Liver (tissue), 8 donors: ENCODE measurements at regions not wholly inside any gene's neighbourhood (a gene's known extent, or its start where the extent isn't known, plus 50 kb on each side); places are given as distances from the start of the nearest gene placed in this dataset.

Source experiments
- DNase-seq: peaks from one replicate; pipeline ENCODE4 v3.0.0-alpha.2; 2017; ENCODE audit warnings: low spot score
- H3K27ac ChIP-seq, 2 donors: one replicate each; pipeline ENCODE4 v1.7.0; 2013; ENCODE audit warnings: inconsistent platforms in 2 of 2, low read length in 2 of 2, control low read depth in 1 of 2, low read depth in 1 of 2, mild to moderate bottlenecking in 1 of 2
- H3K27me3 ChIP-seq, 4 donors: one replicate each; pipeline versions ENCODE4 v1.6.1 to v1.7.0; 2013; ENCODE audit warnings: low read length in 3 of 4, inconsistent platforms in 1 of 4, mild to moderate bottlenecking in 1 of 4, moderate library complexity in 1 of 4; ENCODE audit not compliant: control insufficient read depth in 4 of 4, insufficient read depth in 4 of 4
- H3K36me3 ChIP-seq, 4 donors: one replicate each; pipeline versions ENCODE4 v1.6.1 to v1.7.0; 2013; ENCODE audit warnings: low read length in 3 of 4, mild to moderate bottlenecking in 3 of 4, low read depth in 1 of 4, moderate library complexity in 1 of 4; ENCODE audit not compliant: control insufficient read depth in 4 of 4, insufficient read depth in 3 of 4
- H3K4me1 ChIP-seq, 4 donors: one replicate each; pipeline versions ENCODE4 v1.6.1 to v1.7.0; 2013; ENCODE audit warnings: low read length in 3 of 4, mild to moderate bottlenecking in 3 of 4, moderate library complexity in 1 of 4; ENCODE audit not compliant: control insufficient read depth in 4 of 4, insufficient read depth in 4 of 4
- H3K4me3 ChIP-seq, 3 donors: one replicate each; pipeline versions ENCODE4 v1.6.1 to v1.7.0; 2013; ENCODE audit warnings: low read length in 3 of 3, control low read depth in 1 of 3, low read depth in 1 of 3, mild to moderate bottlenecking in 1 of 3
- H3K9ac ChIP-seq, 2 donors: one replicate each; pipeline ENCODE4 v1.7.0; 2013; ENCODE audit warnings: low read length in 2 of 2, mild to moderate bottlenecking in 2 of 2, moderate library complexity in 2 of 2, control low read depth in 1 of 2, low read depth in 1 of 2
- H3K9me3 ChIP-seq, 4 donors: one replicate each; pipeline versions ENCODE4 v1.6.1 to v1.7.0; 2013; ENCODE audit warnings: low read length in 3 of 4; ENCODE audit not compliant: control insufficient read depth in 4 of 4
- EGR1 ChIP-seq, 2 donors: IDR thresholded peaks; 2 replicates each; pipeline ENCODE4 v1.6.1; 2016 to 2018; ENCODE audit warnings: antibody characterized with exemption in 2 of 2, low read depth in 2 of 2
- FOXA1 ChIP-seq: IDR thresholded peaks from 2 replicates; pipeline ENCODE4 v1.6.1; 2016; ENCODE audit warnings: antibody characterized with exemption
- FOXA2 ChIP-seq: IDR thresholded peaks from 2 replicates; pipeline ENCODE4 v1.6.1; 2016; ENCODE audit warnings: antibody characterized with exemption
- GABPA ChIP-seq, 2 donors: IDR thresholded peaks in 1 of 2; conservative IDR thresholded peaks in 1 of 2; 2 replicates each; pipeline ENCODE4 v1.6.1; 2016; ENCODE audit warnings: antibody characterized with exemption in 2 of 2, mild to moderate bottlenecking in 1 of 2, moderate library complexity in 1 of 2
- JUND ChIP-seq, 2 donors: IDR thresholded peaks; 2 replicates each; pipeline ENCODE4 v1.6.1; 2016; ENCODE audit warnings: antibody characterized with exemption in 2 of 2
- NR2F2 ChIP-seq: IDR thresholded peaks from 2 replicates; pipeline ENCODE4 v1.6.1; 2016; ENCODE audit warnings: antibody characterized with exemption
- RAD21 ChIP-seq, 2 donors: IDR thresholded peaks; 2 replicates each; pipeline ENCODE4 v1.6.1; 2016; ENCODE audit warnings: antibody characterized with exemption in 2 of 2, mild to moderate bottlenecking in 2 of 2
- RXRA ChIP-seq, 2 donors: IDR thresholded peaks; 2 replicates each; pipeline ENCODE4 v1.6.1; 2017 to 2018; ENCODE audit warnings: antibody characterized with exemption in 2 of 2, mild to moderate bottlenecking in 1 of 2
- SP1 ChIP-seq: IDR thresholded peaks from 2 replicates; pipeline ENCODE4 v1.6.1; 2018; ENCODE audit warnings: antibody characterized with exemption, mild to moderate bottlenecking
- TAF1 ChIP-seq: conservative IDR thresholded peaks from 2 replicates; pipeline ENCODE4 v1.6.1; 2016; ENCODE audit warnings: antibody characterized with exemption, mild to moderate bottlenecking
- WGBS: extraction: QIAGEN DNeasy Blood & Tissue Kit; methylation state at CpG from one replicate; pipeline ENCODE4 v1.1.7; 2013; 5-methylcytosine and 5-hydroxymethylcytosine counted together
- TF ChIP-seq, protein P1 (sequence below): IDR thresholded peaks from 2 replicates; pipeline ENCODE4 v1.6.1; 2016; ENCODE audit warnings: antibody characterized with exemption
- TF ChIP-seq, protein P2 (sequence below): fragments of 150-350 bp; IDR thresholded peaks from 2 replicates; pipeline ENCODE4 v1.5.1; 2017; ENCODE audit warnings: improper control_type of control experiment, low read depth, low read length; ENCODE audit not compliant: missing input control
- TF ChIP-seq, protein P3 (sequence below): IDR thresholded peaks from 2 replicates; pipeline ENCODE4 v1.6.1; 2016; ENCODE audit warnings: antibody characterized with exemption, mild to moderate bottlenecking
- TF ChIP-seq, protein P4 (sequence below): IDR thresholded peaks from 2 replicates; pipeline ENCODE4 v1.6.1; 2016; ENCODE audit warnings: antibody characterized with exemption
- donor health status: healthy.
- donor health status: healthy.
- donor health status: healthy.
- donor health status: healthy.
- donor health status: healthy.

DNA sequence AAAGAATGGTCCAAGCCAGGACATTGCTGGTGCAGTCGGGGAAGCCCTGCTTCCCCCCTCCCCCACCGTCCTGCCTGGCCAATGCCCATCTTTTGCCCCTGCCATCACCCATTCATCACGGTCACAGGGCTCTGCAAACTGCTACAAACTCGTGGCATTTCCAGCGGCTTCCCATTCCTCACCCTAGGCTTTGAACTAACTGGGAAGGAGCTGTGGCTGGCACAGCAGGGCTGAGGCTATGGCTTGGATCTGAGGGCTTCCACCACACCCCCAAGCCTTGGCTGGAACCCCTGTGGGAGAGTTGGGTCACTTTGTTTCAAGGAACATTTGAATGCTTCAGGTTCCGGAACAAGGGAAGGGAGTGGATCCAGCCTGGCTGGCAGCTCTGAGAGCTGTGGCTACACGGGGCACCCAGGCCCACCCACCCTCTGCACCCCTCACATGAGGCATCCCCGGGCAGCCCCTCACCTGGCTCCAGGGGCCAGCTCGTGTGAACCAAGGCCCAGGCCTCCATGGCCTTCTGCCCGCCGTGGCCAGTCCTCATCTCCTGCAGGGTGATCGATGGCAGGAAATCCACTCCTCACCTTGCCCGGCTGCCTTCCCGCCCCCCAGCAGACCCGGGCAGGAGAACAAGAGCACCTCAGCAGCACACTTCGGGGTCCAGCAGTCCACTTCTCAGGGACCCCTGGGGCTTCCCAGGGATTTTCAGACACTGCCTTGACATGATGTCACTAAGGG, 58.8 kb upstream of the OTOS start:
- TF ChIP-seq, protein P1, sequence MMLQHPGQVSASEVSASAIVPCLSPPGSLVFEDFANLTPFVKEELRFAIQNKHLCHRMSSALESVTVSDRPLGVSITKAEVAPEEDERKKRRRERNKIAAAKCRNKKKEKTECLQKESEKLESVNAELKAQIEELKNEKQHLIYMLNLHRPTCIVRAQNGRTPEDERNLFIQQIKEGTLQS = no peak
- TF ChIP-seq RAD21 (IDR thresholded peaks at IDR 0.05) = no peak
- no peak for TF ChIP-seq FOXA2
- no peak for TF ChIP-seq SP1
- no peak for TF ChIP-seq JUND (IDR thresholded peaks at IDR 0.05)
- TF ChIP-seq FOXA1 = no peak
- no peak for TF ChIP-seq GABPA (IDR thresholded peaks at IDR 0.05 in 1 of 2, conservative IDR thresholded peaks at IDR 0.05 in 1 of 2)
- TF ChIP-seq, protein P2, sequence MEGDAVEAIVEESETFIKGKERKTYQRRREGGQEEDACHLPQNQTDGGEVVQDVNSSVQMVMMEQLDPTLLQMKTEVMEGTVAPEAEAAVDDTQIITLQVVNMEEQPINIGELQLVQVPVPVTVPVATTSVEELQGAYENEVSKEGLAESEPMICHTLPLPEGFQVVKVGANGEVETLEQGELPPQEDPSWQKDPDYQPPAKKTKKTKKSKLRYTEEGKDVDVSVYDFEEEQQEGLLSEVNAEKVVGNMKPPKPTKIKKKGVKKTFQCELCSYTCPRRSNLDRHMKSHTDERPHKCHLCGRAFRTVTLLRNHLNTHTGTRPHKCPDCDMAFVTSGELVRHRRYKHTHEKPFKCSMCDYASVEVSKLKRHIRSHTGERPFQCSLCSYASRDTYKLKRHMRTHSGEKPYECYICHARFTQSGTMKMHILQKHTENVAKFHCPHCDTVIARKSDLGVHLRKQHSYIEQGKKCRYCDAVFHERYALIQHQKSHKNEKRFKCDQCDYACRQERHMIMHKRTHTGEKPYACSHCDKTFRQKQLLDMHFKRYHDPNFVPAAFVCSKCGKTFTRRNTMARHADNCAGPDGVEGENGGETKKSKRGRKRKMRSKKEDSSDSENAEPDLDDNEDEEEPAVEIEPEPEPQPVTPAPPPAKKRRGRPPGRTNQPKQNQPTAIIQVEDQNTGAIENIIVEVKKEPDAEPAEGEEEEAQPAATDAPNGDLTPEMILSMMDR = no peak
- TF ChIP-seq, protein P3, sequence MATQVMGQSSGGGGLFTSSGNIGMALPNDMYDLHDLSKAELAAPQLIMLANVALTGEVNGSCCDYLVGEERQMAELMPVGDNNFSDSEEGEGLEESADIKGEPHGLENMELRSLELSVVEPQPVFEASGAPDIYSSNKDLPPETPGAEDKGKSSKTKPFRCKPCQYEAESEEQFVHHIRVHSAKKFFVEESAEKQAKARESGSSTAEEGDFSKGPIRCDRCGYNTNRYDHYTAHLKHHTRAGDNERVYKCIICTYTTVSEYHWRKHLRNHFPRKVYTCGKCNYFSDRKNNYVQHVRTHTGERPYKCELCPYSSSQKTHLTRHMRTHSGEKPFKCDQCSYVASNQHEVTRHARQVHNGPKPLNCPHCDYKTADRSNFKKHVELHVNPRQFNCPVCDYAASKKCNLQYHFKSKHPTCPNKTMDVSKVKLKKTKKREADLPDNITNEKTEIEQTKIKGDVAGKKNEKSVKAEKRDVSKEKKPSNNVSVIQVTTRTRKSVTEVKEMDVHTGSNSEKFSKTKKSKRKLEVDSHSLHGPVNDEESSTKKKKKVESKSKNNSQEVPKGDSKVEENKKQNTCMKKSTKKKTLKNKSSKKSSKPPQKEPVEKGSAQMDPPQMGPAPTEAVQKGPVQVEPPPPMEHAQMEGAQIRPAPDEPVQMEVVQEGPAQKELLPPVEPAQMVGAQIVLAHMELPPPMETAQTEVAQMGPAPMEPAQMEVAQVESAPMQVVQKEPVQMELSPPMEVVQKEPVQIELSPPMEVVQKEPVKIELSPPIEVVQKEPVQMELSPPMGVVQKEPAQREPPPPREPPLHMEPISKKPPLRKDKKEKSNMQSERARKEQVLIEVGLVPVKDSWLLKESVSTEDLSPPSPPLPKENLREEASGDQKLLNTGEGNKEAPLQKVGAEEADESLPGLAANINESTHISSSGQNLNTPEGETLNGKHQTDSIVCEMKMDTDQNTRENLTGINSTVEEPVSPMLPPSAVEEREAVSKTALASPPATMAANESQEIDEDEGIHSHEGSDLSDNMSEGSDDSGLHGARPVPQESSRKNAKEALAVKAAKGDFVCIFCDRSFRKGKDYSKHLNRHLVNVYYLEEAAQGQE = no peak
- no peaks in the 10 kb centered on the region for H3K4me1 ChIP-seq
- no peak overlapping the region for H3K4me3 ChIP-seq
- DNase-seq = no peak
- no peak overlapping the region for H3K27ac ChIP-seq
- H3K9ac ChIP-seq = no peak overlapping the region
- H3K27me3 ChIP-seq = peaks cover 0 to 2% (median 0%) of the 10 kb centered on the region in 4 donors
- WGBS = 81% methylated on average over 16 of the region's 16 CpGs
- no peaks in the 10 kb centered on the region for H3K9me3 ChIP-seq
- no peaks in the 10 kb centered on the region for H3K36me3 ChIP-seq

DNA sequence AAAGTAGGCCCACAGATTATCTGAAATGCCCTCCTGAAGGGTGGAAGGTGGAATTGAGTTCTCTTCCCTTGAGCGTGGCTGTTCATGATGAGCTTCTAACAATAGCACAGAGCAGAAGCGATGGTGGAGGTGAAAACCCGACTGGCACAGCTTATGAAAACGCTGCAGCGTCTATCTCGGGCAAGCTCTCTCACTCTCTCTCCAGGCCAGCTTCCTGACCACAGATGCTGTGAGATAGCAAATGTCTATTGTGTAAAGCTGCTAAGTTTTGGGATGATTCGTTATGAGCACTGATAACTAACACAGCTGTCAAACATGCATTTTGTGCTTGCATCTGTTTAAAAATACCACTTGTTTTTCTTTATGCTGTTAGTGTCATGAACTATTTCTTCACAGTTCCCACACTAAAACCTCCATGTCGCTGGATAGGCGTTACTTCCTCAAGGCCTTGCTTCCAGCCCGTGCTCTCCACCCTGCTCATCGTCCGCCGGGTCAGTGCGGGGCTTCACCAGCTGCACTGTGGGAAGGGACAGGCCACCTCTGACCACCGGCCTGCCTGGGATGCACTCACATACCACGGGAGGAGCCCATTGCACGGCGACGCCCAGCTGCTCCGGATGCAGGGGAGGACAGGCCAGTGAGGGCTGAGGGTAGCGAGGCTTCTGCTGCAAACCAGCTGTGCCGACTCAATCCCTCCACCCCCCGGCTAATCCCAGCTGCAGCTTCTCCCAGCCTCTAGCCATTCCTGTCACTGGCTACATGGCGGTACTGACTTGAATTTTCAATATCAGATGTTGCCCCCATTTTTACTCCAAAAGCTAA, 60.0 kb upstream of the OTOS start:
- DNase-seq = no peak
- Histone ChIP-seq H3K27me3 (peaks cover 0 to 2% (median 0%) of the 10 kb centered on the region in 4 donors), H3K4me1 (no peaks in the 10 kb centered on the region), H3K9me3 (no peaks in the 10 kb centered on the region), H3K27ac (no peak overlapping the region), H3K9ac (no peak overlapping the region), H3K4me3 (no peak overlapping the region), H3K36me3 (no peaks in the 10 kb centered on the region)
- TF ChIP-seq, protein P1 = no peak
- TF ChIP-seq, protein P2 = no peak
- TF ChIP-seq, protein P4, sequence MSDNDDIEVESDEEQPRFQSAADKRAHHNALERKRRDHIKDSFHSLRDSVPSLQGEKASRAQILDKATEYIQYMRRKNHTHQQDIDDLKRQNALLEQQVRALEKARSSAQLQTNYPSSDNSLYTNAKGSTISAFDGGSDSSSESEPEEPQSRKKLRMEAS = no peak
- no peak for TF ChIP-seq NR2F2
- TF ChIP-seq GABPA (IDR thresholded peaks at IDR 0.05 in 1 of 2, conservative IDR thresholded peaks at IDR 0.05 in 1 of 2) = no peak
- no peak for TF ChIP-seq EGR1 (IDR thresholded peaks at IDR 0.05; ENCODE audit: low read depth in 2 of 2)
- no peak for TF ChIP-seq RAD21 (IDR thresholded peaks at IDR 0.05)
- TF ChIP-seq RXRA (IDR thresholded peaks at IDR 0.05) = no peak
- TF ChIP-seq TAF1 = no peak
- 66% methylated on average over 24 of the region's 24 CpGs for WGBS
